ENCODE measurements at regions not wholly inside any gene's neighbourhood (a gene's known extent, or its start where the extent isn't known, plus 50 kb on each side); places are given as distances from the start of the nearest gene placed in this dataset.

GRCh38 chr5:125552486-125552885 lies 806.0 kb upstream of the ZNF608 start:
- Histone ChIP-seq H3K9me3 (no peaks in the 10 kb centered on the region), H3K4me1 (peaks cover 0 to 15% (median 2%) of the 10 kb centered on the region in 12 donors), H3K36me3 (no peaks in the 10 kb centered on the region), H3K27ac (no peak overlapping the region), H3K27me3 (no peaks in the 10 kb centered on the region), H3K4me3 (no peak overlapping the region)
- TF ChIP-seq POLR2A (IDR thresholded peaks at IDR 0.05) (no peak), CTCF (IDR thresholded peaks at IDR 0.05) (no peak)
- intact Hi-C loops (cut with DNase I): no loop called here
- DNase-seq: no peak
- ATAC-seq: no peak
- WGBS, 4 donors: 55 to 64% (median 57%) methylated on average over 1 of the region's 1 CpG

- no peak for ATAC-seq
- H3K4me3 ChIP-seq: no peak overlapping the region
- WGBS, 4 donors: 82 to 93% (median 91%) methylated on average over 2 of the region's 2 CpGs
Measured at GRCh38 chr5:125554355-125554754, 807.9 kb upstream of the ZNF608 start.

GRCh38 chr5:125555591-125555990 lies 809.2 kb upstream of the ZNF608 start:
- Histone ChIP-seq H3K4me3 (no peak overlapping the region), H3K27me3 (no peaks in the 10 kb centered on the region), H3K27ac (no peak overlapping the region), H3K4me1 (peaks cover 0 to 3% (median 0%) of the 10 kb centered on the region in 12 donors), H3K36me3 (no peaks in the 10 kb centered on the region), H3K9me3 (no peaks in the 10 kb centered on the region)
- intact Hi-C loops (cut with DNase I): no loop called here
- TF ChIP-seq CTCF (IDR thresholded peaks at IDR 0.05): no peak
- TF ChIP-seq POLR2A (IDR thresholded peaks at IDR 0.05): no peak
- no peak for ATAC-seq
- WGBS, 4 donors: 95 to 97% (median 96%) methylated on average over 4 of the region's 4 CpGs
- no peak for DNase-seq

More at GRCh38 chr5:125554355-125554754, 807.9 kb upstream of the ZNF608 start:
- no peaks in the 10 kb centered on the region for H3K9me3 ChIP-seq
- no peak overlapping the region for H3K27ac ChIP-seq
- intact Hi-C loops (cut with DNase I): no loop called here
- DNase-seq: no peak
- H3K4me1 ChIP-seq: peaks cover 0 to 11% (median under 1%) of the 10 kb centered on the region in 12 donors
- no peak for TF ChIP-seq CTCF (IDR thresholded peaks at IDR 0.05)
- no peak for TF ChIP-seq POLR2A (IDR thresholded peaks at IDR 0.05)
- no peaks in the 10 kb centered on the region for H3K36me3 ChIP-seq
- no peaks in the 10 kb centered on the region for H3K27me3 ChIP-seq

- H3K27me3 ChIP-seq: no peaks in the 10 kb centered on the region
- intact Hi-C loops (cut with DNase I): no loop called here
- H3K4me3 ChIP-seq: no peak overlapping the region
- H3K9me3 ChIP-seq: no peaks in the 10 kb centered on the region
- no peak for TF ChIP-seq CTCF (IDR thresholded peaks at IDR 0.05)
- H3K27ac ChIP-seq: no peak overlapping the region
- 84 to 90% (median 87%) methylated on average over 1 of the region's 1 CpG for WGBS, 4 donors
- no peak for ATAC-seq
- H3K36me3 ChIP-seq: no peaks in the 10 kb centered on the region
- no peak for DNase-seq
- peaks cover 0 to 2% (median 0%) of the 10 kb centered on the region in 12 donors for H3K4me1 ChIP-seq
Measured at GRCh38 chr5:125558016-125558415, 811.6 kb upstream of the ZNF608 start.
